HG03521 (cell line): ENCODE measurements at regions not wholly inside any gene's neighbourhood (a gene's known extent, or its start where the extent isn't known, plus 50 kb on each side); places are given as distances from the start of the nearest gene placed in this dataset.

Experiments used
- ATAC-seq: cut with Tn5 transposase; IDR thresholded peaks from one replicate; pipeline ENCODE4 v1.9.1; 2021; ENCODE audit warnings: mild to moderate bottlenecking, moderate library complexity; ENCODE audit not compliant: unreplicated experiment

GRCh38 chr10:57225920-57226319, 864.9 kb upstream of the ZWINT start:
- ATAC-seq: no peak

GRCh38 chr10:57224811-57225210, 863.8 kb upstream of the ZWINT start:
- ATAC-seq: no peak

GRCh38 chr10:57222603-57223002, 861.5 kb upstream of the ZWINT start:
- no peak for ATAC-seq

- no peak for ATAC-seq
These were observed 861.1 kb upstream of the ZWINT start for GRCh38 chr10:57222129-57222528.

- ATAC-seq: no peak
These were observed 860.6 kb upstream of the ZWINT start for GRCh38 chr10:57221674-57222073.

GRCh38 chr10:57218382-57218781, 857.3 kb upstream of the ZWINT start:
- no peak for ATAC-seq

- ATAC-seq: no peak
These were observed 841.3 kb upstream of the ZWINT start for GRCh38 chr10:57202356-57202755.

GRCh38 chr10:57188846-57189245, 827.8 kb upstream of the ZWINT start:
- no peak for ATAC-seq

GRCh38 chr10:57186201-57186600, 825.1 kb upstream of the ZWINT start:
- ATAC-seq: no peak

- ATAC-seq: no peak
These were observed 808.5 kb upstream of the ZWINT start for GRCh38 chr10:57169597-57169996.

- no peak for ATAC-seq
These were observed 807.7 kb upstream of the ZWINT start for GRCh38 chr10:57168611-57169240.

GRCh38 chr10:57165671-57166070, 804.6 kb upstream of the ZWINT start:
- ATAC-seq: no peak

- no peak for ATAC-seq
These were observed 801.2 kb upstream of the ZWINT start for GRCh38 chr10:57162231-57162630.

- no peak for ATAC-seq
These were observed 800.1 kb upstream of the ZWINT start for GRCh38 chr10:57161157-57161556.

- peak; percentile 58 for ATAC-seq
These were observed 784.5 kb upstream of the ZWINT start for GRCh38 chr10:57145548-57145947.

GRCh38 chr10:57142925-57143576, 782.0 kb upstream of the ZWINT start:
- no peak for ATAC-seq

- no peak for ATAC-seq
These were observed 780.6 kb upstream of the ZWINT start for GRCh38 chr10:57141708-57142107.

- no peak for ATAC-seq
These were observed 758.6 kb upstream of the ZWINT start for GRCh38 chr10:57119684-57120083.

GRCh38 chr10:57113545-57113944, 752.5 kb upstream of the ZWINT start:
- ATAC-seq: no peak

GRCh38 chr10:57102236-57102635, 741.2 kb upstream of the ZWINT start:
- no peak for ATAC-seq

- peak; percentile 45 for ATAC-seq
These were observed 737.1 kb upstream of the ZWINT start for GRCh38 chr10:57098146-57098545.

GRCh38 chr10:57096044-57096443, 735.0 kb upstream of the ZWINT start:
- no peak for ATAC-seq

GRCh38 chr10:57094965-57095364, 733.9 kb upstream of the ZWINT start:
- no peak for ATAC-seq
